Astrocyte (in vitro differentiated cells and primary cell): ENCODE measurements at regions not wholly inside any gene's neighbourhood (a gene's known extent, or its start where the extent isn't known, plus 50 kb on each side); places are given as distances from the start of the nearest gene placed in this dataset.

Experiments
- DNase-seq: peaks from one replicate; pipeline ENCODE4 v3.0.0-alpha.2; 2010; ENCODE audit warnings: low read depth
- FAIRE-seq: peaks from 2 replicates; lab custom pipeline; 2011; peaks lifted over from hg19 to GRCh38; lab: Jason Lieb, UNC
- H2AFZ ChIP-seq: 2 replicates; pipeline ENCODE4 v1.6.0; 2012; ENCODE audit warnings: low read depth, low read length, inconsistent platforms
- H3K27ac ChIP-seq: 2 replicates; pipeline ENCODE4 v1.5.1; 2011; ENCODE audit warnings: low read depth, low read length, inconsistent platforms
- H3K27me3 ChIP-seq: 2 replicates; pipeline ENCODE4 v1.6.0; 2011; ENCODE audit warnings: low read length, inconsistent platforms; ENCODE audit not compliant: insufficient read depth
- H3K36me3 ChIP-seq: 2 replicates; pipeline ENCODE4 v1.5.1; 2011; ENCODE audit warnings: low read length, inconsistent platforms; ENCODE audit not compliant: insufficient read depth
- H3K4me1 ChIP-seq: 2 replicates; pipeline ENCODE4 v1.5.1; 2011; ENCODE audit warnings: low read length, inconsistent platforms; ENCODE audit not compliant: insufficient read depth
- H3K4me2 ChIP-seq: 2 replicates; pipeline ENCODE4 v1.6.0; 2012; ENCODE audit warnings: low read length, inconsistent platforms
- H3K4me3 ChIP-seq: 2 replicates; pipeline ENCODE4 v1.5.1; 2011; ENCODE audit warnings: low read depth, mild to moderate bottlenecking, low read length, inconsistent platforms; ENCODE audit not compliant: insufficient read depth
- H3K79me2 ChIP-seq: 2 replicates; pipeline ENCODE4 v1.6.0; 2012; ENCODE audit warnings: mild to moderate bottlenecking, low read length, inconsistent platforms; ENCODE audit not compliant: insufficient read depth
- H3K9ac ChIP-seq: 2 replicates; pipeline ENCODE4 v1.6.0; 2012; ENCODE audit warnings: mild to moderate bottlenecking, low read length, inconsistent platforms
- H3K9me3 ChIP-seq: 2 replicates; pipeline ENCODE4 v1.5.1; 2012; ENCODE audit warnings: low read depth, mild to moderate bottlenecking, low read length, inconsistent platforms; ENCODE audit not compliant: insufficient read depth
- H4K20me1 ChIP-seq: 2 replicates; pipeline ENCODE4 v1.6.0; 2012; ENCODE audit warnings: low read length, inconsistent platforms; ENCODE audit not compliant: insufficient read depth
- H3K27ac Mint-ChIP-seq: one replicate; pipeline ENCODE4 v1.8.0; 2021; ENCODE audit warnings: mild to moderate bottlenecking, mixed read lengths; ENCODE audit not compliant: unreplicated experiment
- H3K27me3 Mint-ChIP-seq: one replicate; pipeline ENCODE4 v1.8.0; 2021; ENCODE audit warnings: low read depth, mixed read lengths; ENCODE audit not compliant: unreplicated experiment
- H3K36me3 Mint-ChIP-seq: one replicate; pipeline ENCODE4 v1.8.0; 2021; ENCODE audit warnings: low read depth, mixed read lengths; ENCODE audit not compliant: unreplicated experiment
- H3K4me1 Mint-ChIP-seq: one replicate; pipeline ENCODE4 v1.8.0; 2021; ENCODE audit warnings: low read depth, mixed read lengths; ENCODE audit not compliant: unreplicated experiment
- H3K4me3 Mint-ChIP-seq: one replicate; pipeline ENCODE4 v1.8.0; 2021; ENCODE audit warnings: mild to moderate bottlenecking, moderate library complexity, mixed read lengths; ENCODE audit not compliant: unreplicated experiment
- H3K9me3 Mint-ChIP-seq: one replicate; pipeline ENCODE4 v1.8.0; 2021; ENCODE audit warnings: mild to moderate bottlenecking, mixed read lengths; ENCODE audit not compliant: unreplicated experiment
- CTCF ChIP-seq: IDR thresholded peaks from 2 replicates; pipeline ENCODE4 v1.5.1; 2011; ENCODE audit warnings: low read depth, mild to moderate bottlenecking, inconsistent platforms, low read length, moderate library complexity; ENCODE audit not compliant: insufficient read depth
- EZH2 ChIP-seq: IDR thresholded peaks from 2 replicates; pipeline ENCODE4 v1.6.1; 2012; ENCODE audit warnings: mild to moderate bottlenecking, low read length, inconsistent platforms; ENCODE audit not compliant: insufficient read depth

DNA sequence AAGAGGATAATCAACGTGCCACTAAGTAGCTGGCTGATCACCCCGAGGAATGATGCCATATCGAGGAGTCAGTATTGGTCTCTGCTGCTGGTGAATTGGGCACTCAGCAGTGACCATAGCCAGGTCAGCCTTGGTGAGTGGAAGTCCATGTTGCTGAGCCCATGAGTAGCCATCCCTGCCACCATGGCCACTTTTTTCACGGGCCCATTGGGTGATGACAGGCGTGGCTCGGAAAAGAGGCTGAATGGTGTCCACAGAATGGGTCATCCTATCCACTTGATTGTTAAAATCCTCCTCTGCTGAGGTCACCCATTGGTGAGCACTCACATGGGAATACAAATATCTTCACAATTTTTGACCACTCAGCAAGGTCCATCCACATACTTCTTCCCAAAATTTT is 114.4 kb downstream of the UBE2NL start:
- no peaks in the 10 kb centered on the region for H3K36me3 Mint-ChIP-seq
- Histone ChIP-seq H3K4me3 (no peak overlapping the region), H3K9ac (no peak overlapping the region), H3K36me3 (no peaks in the 10 kb centered on the region), H4K20me1 (no peaks in the 10 kb centered on the region), H3K4me1 (no peaks in the 10 kb centered on the region), H3K79me2 (no peaks in the 10 kb centered on the region), H2AFZ (no peak overlapping the region), H3K27me3 (no peaks in the 10 kb centered on the region), H3K27ac (no peak overlapping the region), H3K4me2 (no peak overlapping the region), H3K9me3 (no peaks in the 10 kb centered on the region)
- no peaks in the 10 kb centered on the region for H3K27me3 Mint-ChIP-seq
- no peak overlapping the region for H3K27ac Mint-ChIP-seq
- no peaks in the 10 kb centered on the region for H3K9me3 Mint-ChIP-seq
- H3K4me1 Mint-ChIP-seq = no peaks in the 10 kb centered on the region
- DNase-seq (no peak), FAIRE-seq (no peak)
- no peak overlapping the region for H3K4me3 Mint-ChIP-seq
- no peak for TF ChIP-seq CTCF
- no peak for TF ChIP-seq EZH2

GRCh38 chrX:144006811-144007210 is 122.9 kb downstream of the UBE2NL start:
- H3K36me3 ChIP-seq = no peaks in the 10 kb centered on the region
- Mint-ChIP-seq H3K27me3 (no peaks in the 10 kb centered on the region), H3K36me3 (no peaks in the 10 kb centered on the region), H3K9me3 (peaks cover 3% of the 10 kb centered on the region), H3K4me3 (no peak overlapping the region), H3K4me1 (no peaks in the 10 kb centered on the region), H3K27ac (no peak overlapping the region)
- H3K4me1 ChIP-seq = no peaks in the 10 kb centered on the region
- H4K20me1 ChIP-seq = no peaks in the 10 kb centered on the region
- no peaks in the 10 kb centered on the region for H3K9me3 ChIP-seq
- no peak overlapping the region for H3K27ac ChIP-seq
- TF ChIP-seq CTCF = no peak
- TF ChIP-seq EZH2 = no peak
- no peaks in the 10 kb centered on the region for H3K79me2 ChIP-seq
- DNase-seq (peak; percentile 10), FAIRE-seq (peak; percentile 76)
- H3K4me2 ChIP-seq = no peak overlapping the region
- H3K4me3 ChIP-seq = no peak overlapping the region
- H3K9ac ChIP-seq = no peak overlapping the region
- H2AFZ ChIP-seq = peak overlapping the region; percentile 10
- no peaks in the 10 kb centered on the region for H3K27me3 ChIP-seq

GRCh38 chrX:144040793-144041192 is 156.9 kb downstream of the UBE2NL start:
- H3K36me3 ChIP-seq = no peaks in the 10 kb centered on the region
- no peak overlapping the region for H3K9ac ChIP-seq
- Mint-ChIP-seq H3K4me3 (no peak overlapping the region), H3K27ac (no peak overlapping the region), H3K9me3 (no peaks in the 10 kb centered on the region), H3K36me3 (no peaks in the 10 kb centered on the region), H3K27me3 (no peaks in the 10 kb centered on the region), H3K4me1 (no peaks in the 10 kb centered on the region)
- no peaks in the 10 kb centered on the region for H3K4me1 ChIP-seq
- H3K9me3 ChIP-seq = no peaks in the 10 kb centered on the region
- H3K27me3 ChIP-seq = no peaks in the 10 kb centered on the region
- FAIRE-seq (peak; percentile 71), DNase-seq (no peak)
- H2AFZ ChIP-seq = no peak overlapping the region
- H3K27ac ChIP-seq = no peak overlapping the region
- no peak for TF ChIP-seq CTCF
- TF ChIP-seq EZH2 = no peak
- no peak overlapping the region for H3K4me3 ChIP-seq
- H3K79me2 ChIP-seq = no peaks in the 10 kb centered on the region
- H3K4me2 ChIP-seq = no peak overlapping the region
- H4K20me1 ChIP-seq = no peaks in the 10 kb centered on the region
